PC-9 (cell line): ENCODE measurements at regions not wholly inside any gene's neighbourhood (a gene's known extent, or its start where the extent isn't known, plus 50 kb on each side); places are given as distances from the start of the nearest gene placed in this dataset.

ENCODE experiments used
- BruUV-seq: library from RNA; stranded (reverse); fragments of 400-500 nt; replicated peaks from 2 replicates; lab custom pipeline; 2021; lab: Mats Ljungman, UMichigan
- CTCF ChIA-PET: fragments of 300-600 bp; sonication (Branson Sonifier 250); formaldehyde crosslinking; loops from one replicate; lab custom pipeline; 2022; ENCODE audit warnings: antibody characterized with exemption; lab: Charles Lee
- POLR2A ChIA-PET: fragments of 300-600 bp; sonication (Branson Sonifier 250); formaldehyde crosslinking; loops from one replicate; lab custom pipeline; 2022; ENCODE audit warnings: antibody characterized with exemption; ENCODE audit not compliant: unreplicated experiment; lab: Charles Lee
- DNase-seq, 2 experiments: peaks; one replicate each; pipeline versions ENCODE4 v3.0.0 to v3.0.0-alpha.2; 2015 to 2022; ENCODE audit warnings: mixed read lengths in 1 of 2
- H2AFZ ChIP-seq: fragments of 200-600 bp; sonication (generic); 2 replicates; pipeline ENCODE4 v1.8.1; 2017; ENCODE audit warnings: antibody characterized with exemption
- H3F3A ChIP-seq: fragments of 200-600 bp; sonication (generic); 2 replicates; pipeline ENCODE4 v1.8.1; 2017; ENCODE audit warnings: antibody characterized with exemption, mild to moderate bottlenecking, low read depth; ENCODE audit not compliant: insufficient read depth
- H3K27ac ChIP-seq: fragments of 200-600 bp; sonication (generic); 2 replicates; pipeline ENCODE4 v1.6.1; 2016; ENCODE audit warnings: mixed run types
- H3K27me3 ChIP-seq: fragments of 200-600 bp; sonication (generic); 2 replicates; pipeline ENCODE4 v1.6.1; 2016; ENCODE audit warnings: low read depth, mixed run types; ENCODE audit not compliant: insufficient read depth
- H3K36me3 ChIP-seq: fragments of 200-600 bp; sonication (generic); 2 replicates; pipeline ENCODE4 v1.6.1; 2016; ENCODE audit warnings: low read depth, mixed run types
- H3K4me1 ChIP-seq: fragments of 200-600 bp; sonication (generic); replicated peaks from 2 replicates; pipeline ENCODE4 v1.6.1; 2016; ENCODE audit warnings: mixed run types; ENCODE audit not compliant: insufficient read depth
- H3K4me2 ChIP-seq: fragments of 200-600 bp; sonication (generic); 2 replicates; pipeline ENCODE4 v1.6.1; 2017; ENCODE audit warnings: mixed run types
- H3K4me3 ChIP-seq: fragments of 200-600 bp; sonication (generic); 2 replicates; pipeline ENCODE4 v1.6.1; 2016; ENCODE audit warnings: mixed run types
- H3K79me2 ChIP-seq: fragments of 200-600 bp; sonication (generic); 2 replicates; pipeline ENCODE4 v1.6.1; 2017; ENCODE audit warnings: low read depth, mixed run types
- H3K9me2 ChIP-seq: fragments of 200-600 bp; sonication (generic); 2 replicates; pipeline ENCODE4 v1.8.1; 2017; ENCODE audit warnings: mild to moderate bottlenecking; ENCODE audit not compliant: insufficient read depth
- H3K9me3 ChIP-seq: fragments of 200-600 bp; sonication (generic); 2 replicates; pipeline ENCODE4 v1.8.1; 2016; ENCODE audit warnings: low read depth; ENCODE audit not compliant: insufficient read depth
- H4K20me1 ChIP-seq: fragments of 200-600 bp; sonication (generic); 2 replicates; pipeline ENCODE4 v1.8.1; 2017; ENCODE audit not compliant: insufficient read depth
- EZH2 ChIP-seq: fragments of 200-600 bp; sonication (generic); IDR thresholded peaks from 2 replicates; pipeline ENCODE4 v1.8.0; 2017; ENCODE audit warnings: antibody characterized with exemption, low read depth
- intact Hi-C: fragments of 100-400 bp; cut with micrococcal nuclease; formaldehyde crosslinking; loops from one replicate; pipeline ENCODE4 v1.10.0; 2022; ENCODE audit not compliant: unreplicated experiment
- TF ChIP-seq, protein P1 (sequence below): fragments of 200-600 bp; sonication (generic); conservative IDR thresholded peaks from 2 replicates; pipeline ENCODE4 v1.6.1; 2017; ENCODE audit warnings: mixed run types, antibody characterized with exemption, mild to moderate bottlenecking, moderate library complexity

DNA sequence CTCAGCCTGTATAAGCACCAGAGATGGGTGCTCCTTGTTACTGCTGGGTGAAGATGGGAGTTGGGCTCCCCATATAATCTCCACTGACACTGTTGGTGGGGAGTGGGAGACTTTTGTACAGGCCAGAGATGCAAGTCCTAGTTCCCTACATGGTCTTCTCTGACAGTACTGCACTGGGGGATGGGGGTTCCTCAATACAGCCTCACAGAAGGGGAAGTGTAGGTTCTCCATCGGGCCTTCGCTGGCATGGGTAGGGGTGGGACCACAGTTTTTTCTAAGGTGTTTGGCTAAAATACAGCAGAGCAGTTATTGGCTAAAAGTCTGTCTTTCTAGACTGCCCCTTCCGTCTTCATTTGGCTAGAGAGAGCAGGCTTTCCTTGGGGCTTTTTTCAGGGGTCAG, 167.2 kb upstream of the SERP2 start:
- Histone ChIP-seq H3K36me3 (no peaks in the 10 kb centered on the region), H3F3A (no peaks in the 10 kb centered on the region), H4K20me1 (no peaks in the 10 kb centered on the region), H3K4me1 (peaks cover 8% of the 10 kb centered on the region), H3K27ac (no peak overlapping the region), H2AFZ (no peak overlapping the region), H3K4me2 (no peak overlapping the region), H3K9me2 (no peaks in the 10 kb centered on the region), H3K4me3 (no peak overlapping the region), H3K9me3 (peaks cover 6% of the 10 kb centered on the region), H3K79me2 (no peaks in the 10 kb centered on the region), H3K27me3 (no peaks in the 10 kb centered on the region)
- ChIA-PET CTCF (no interaction called here), POLR2A (no interaction called here)
- no peak for DNase-seq
- intact Hi-C loops = no loop called here
- no TSS peak for BruUV-seq
- TF ChIP-seq, protein P1, sequence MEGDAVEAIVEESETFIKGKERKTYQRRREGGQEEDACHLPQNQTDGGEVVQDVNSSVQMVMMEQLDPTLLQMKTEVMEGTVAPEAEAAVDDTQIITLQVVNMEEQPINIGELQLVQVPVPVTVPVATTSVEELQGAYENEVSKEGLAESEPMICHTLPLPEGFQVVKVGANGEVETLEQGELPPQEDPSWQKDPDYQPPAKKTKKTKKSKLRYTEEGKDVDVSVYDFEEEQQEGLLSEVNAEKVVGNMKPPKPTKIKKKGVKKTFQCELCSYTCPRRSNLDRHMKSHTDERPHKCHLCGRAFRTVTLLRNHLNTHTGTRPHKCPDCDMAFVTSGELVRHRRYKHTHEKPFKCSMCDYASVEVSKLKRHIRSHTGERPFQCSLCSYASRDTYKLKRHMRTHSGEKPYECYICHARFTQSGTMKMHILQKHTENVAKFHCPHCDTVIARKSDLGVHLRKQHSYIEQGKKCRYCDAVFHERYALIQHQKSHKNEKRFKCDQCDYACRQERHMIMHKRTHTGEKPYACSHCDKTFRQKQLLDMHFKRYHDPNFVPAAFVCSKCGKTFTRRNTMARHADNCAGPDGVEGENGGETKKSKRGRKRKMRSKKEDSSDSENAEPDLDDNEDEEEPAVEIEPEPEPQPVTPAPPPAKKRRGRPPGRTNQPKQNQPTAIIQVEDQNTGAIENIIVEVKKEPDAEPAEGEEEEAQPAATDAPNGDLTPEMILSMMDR = no peak

DNA sequence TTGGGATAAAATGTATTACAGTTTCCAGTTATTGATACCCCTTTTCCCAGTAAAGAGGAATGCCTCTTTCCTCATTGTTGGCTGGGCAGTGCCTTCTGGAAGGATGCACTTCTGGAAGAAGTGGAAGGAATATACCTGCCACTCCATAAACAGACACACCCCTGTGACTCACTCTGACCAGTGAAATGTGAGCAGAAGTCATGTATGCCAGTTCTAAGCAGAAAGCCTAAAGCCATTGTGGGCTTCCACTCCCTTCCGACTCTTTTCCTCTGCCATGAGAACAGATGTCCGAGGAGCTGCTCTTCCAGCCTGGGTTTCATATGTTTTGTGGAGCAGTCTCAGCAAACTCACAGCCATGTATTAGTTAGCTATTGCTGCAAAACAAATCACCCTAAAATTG, 166.1 kb upstream of the SERP2 start:
- Histone ChIP-seq H3F3A (no peaks in the 10 kb centered on the region), H3K9me2 (no peaks in the 10 kb centered on the region), H3K4me3 (no peak overlapping the region), H3K79me2 (no peaks in the 10 kb centered on the region), H3K9me3 (peaks cover 6% of the 10 kb centered on the region), H3K4me2 (no peak overlapping the region), H4K20me1 (no peaks in the 10 kb centered on the region), H2AFZ (no peak overlapping the region), H3K27ac (no peak overlapping the region), H3K36me3 (no peaks in the 10 kb centered on the region), H3K4me1 (peaks cover 8% of the 10 kb centered on the region), H3K27me3 (no peaks in the 10 kb centered on the region)
- no peak for DNase-seq
- intact Hi-C loops = no loop called here
- no TSS peak for BruUV-seq
- TF ChIP-seq EZH2 = no peak
- TF ChIP-seq, protein P1 = no peak
- ChIA-PET CTCF (no interaction called here), POLR2A (interaction anchor here (0.6 kb wide), 1 partner anchor 64 kb away, joined by 3 read pairs; no protein-coding TSS in a partner anchor)

DNA sequence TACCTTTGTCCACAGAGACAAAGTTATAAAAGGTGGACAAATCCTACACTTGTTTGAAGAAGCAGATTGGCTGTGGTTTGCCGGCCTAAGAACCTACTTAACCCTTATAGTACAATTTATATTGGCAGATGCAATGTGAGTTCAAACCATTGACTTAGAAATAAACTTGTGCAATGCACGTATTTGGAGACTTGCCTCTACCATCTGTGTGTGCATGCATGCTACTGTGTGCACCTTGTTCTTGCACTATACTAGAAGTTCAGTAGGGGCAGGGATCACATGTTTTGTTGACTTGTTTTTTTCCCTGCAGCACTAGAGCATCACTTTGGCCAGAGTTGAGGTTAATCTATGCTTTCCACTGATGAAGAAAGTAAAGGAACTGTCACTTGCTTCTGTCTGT, 163.1 kb upstream of the SERP2 start:
- POLR2A ChIA-PET = no interaction called here
- Histone ChIP-seq H4K20me1 (no peaks in the 10 kb centered on the region), H3K4me1 (peaks cover 8% of the 10 kb centered on the region), H2AFZ (no peak overlapping the region), H3K4me2 (no peak overlapping the region), H3K4me3 (no peak overlapping the region), H3K36me3 (no peaks in the 10 kb centered on the region), H3F3A (0 out of 2 replicates have a peak, but pooled peaks cover 5% of the 10 kb centered on the region), H3K9me2 (no peaks in the 10 kb centered on the region), H3K9me3 (peaks cover 6% of the 10 kb centered on the region), H3K79me2 (no peaks in the 10 kb centered on the region), H3K27me3 (no peaks in the 10 kb centered on the region), H3K27ac (no peak overlapping the region)
- DNase-seq = no peak
- TF ChIP-seq, protein P1 = no peak
- intact Hi-C loops = no loop called here
- CTCF ChIA-PET = no interaction called here
- BruUV-seq = no TSS peak
